ENCODE measurements at regions not wholly inside any gene's neighbourhood (a gene's known extent, or its start where the extent isn't known, plus 50 kb on each side); places are given as distances from the start of the nearest gene placed in this dataset.

GRCh38 chr10:52956861-52957260 lies 184.3 kb upstream of the MBL2 start:
- no peak overlapping the region for H3K4me3 ChIP-seq
- H3K27ac ChIP-seq: no peak overlapping the region
- no peaks in the 10 kb centered on the region for H3K36me3 ChIP-seq (replicated peaks in 1 of 2; ENCODE audit: insufficient read depth in 1 of 2, low read depth in 2 of 2)
- H3K9me3 ChIP-seq: no peaks in the 10 kb centered on the region
- WGBS, 2 donors: 89 to 99% methylated on average over 5 of the region's 5 CpGs
- no peaks in the 10 kb centered on the region for H3K4me1 ChIP-seq
- no peak for TF ChIP-seq POLR2A (IDR thresholded peaks at IDR 0.05)
- no peak for TF ChIP-seq CTCF (IDR thresholded peaks at IDR 0.05)
- intact Hi-C loops (cut with DNase I): no loop called here
- DNase-seq: no peak
- ATAC-seq: no peak
- H3K27me3 ChIP-seq: no peaks in the 10 kb centered on the region

GRCh38 chr10:52956461-52956860 lies 183.9 kb upstream of the MBL2 start:
- no peak overlapping the region for H3K27ac ChIP-seq

GRCh38 chr10:52955337-52955736 lies 182.8 kb upstream of the MBL2 start:
- no peak for ATAC-seq
- Histone ChIP-seq H3K4me3 (no peak overlapping the region), H3K27me3 (no peaks in the 10 kb centered on the region), H3K27ac (no peak overlapping the region), H3K4me1 (no peaks in the 10 kb centered on the region), H3K36me3 (replicated peaks in 1 of 2; ENCODE audit: insufficient read depth in 1 of 2, low read depth in 2 of 2) (no peaks in the 10 kb centered on the region), H3K9me3 (no peaks in the 10 kb centered on the region)
- intact Hi-C loops (cut with DNase I): no loop called here
- TF ChIP-seq POLR2A (IDR thresholded peaks at IDR 0.05): no peak
- TF ChIP-seq CTCF (IDR thresholded peaks at IDR 0.05): no peak
- WGBS, 2 donors: 96 to 97% methylated on average over 11 to 21 of the region's 21 CpGs
- no peak for DNase-seq

More at GRCh38 chr10:52956461-52956860, 183.9 kb upstream of the MBL2 start:
- WGBS, 2 donors: 42 to 52% methylated on average over 3 of the region's 3 CpGs
- intact Hi-C loops (cut with DNase I): no loop called here
- Histone ChIP-seq H3K4me3 (no peak overlapping the region), H3K4me1 (no peaks in the 10 kb centered on the region), H3K36me3 (replicated peaks in 1 of 2; ENCODE audit: insufficient read depth in 1 of 2, low read depth in 2 of 2) (no peaks in the 10 kb centered on the region), H3K27me3 (no peaks in the 10 kb centered on the region), H3K9me3 (no peaks in the 10 kb centered on the region)
- no peak for ATAC-seq
- no peak for DNase-seq
- no peak for TF ChIP-seq CTCF (IDR thresholded peaks at IDR 0.05)
- no peak for TF ChIP-seq POLR2A (IDR thresholded peaks at IDR 0.05)

GRCh38 chr10:52954407-52954806 lies 181.8 kb upstream of the MBL2 start:
- DNase-seq: no peak
- 81 to 84% methylated on average over 5 of the region's 5 CpGs for WGBS, 2 donors
- Histone ChIP-seq H3K4me1 (no peaks in the 10 kb centered on the region), H3K9me3 (no peaks in the 10 kb centered on the region), H3K36me3 (replicated peaks in 1 of 2; ENCODE audit: insufficient read depth in 1 of 2, low read depth in 2 of 2) (no peaks in the 10 kb centered on the region), H3K4me3 (no peak overlapping the region), H3K27me3 (no peaks in the 10 kb centered on the region), H3K27ac (no peak overlapping the region)
- no peak for ATAC-seq
- TF ChIP-seq POLR2A (IDR thresholded peaks at IDR 0.05): no peak
- no peak for TF ChIP-seq CTCF (IDR thresholded peaks at IDR 0.05)
- intact Hi-C loops (cut with DNase I): no loop called here

GRCh38 chr10:52952391-52953055 lies 179.9 kb upstream of the MBL2 start:
- TF ChIP-seq POLR2A (IDR thresholded peaks at IDR 0.05) (no peak), CTCF (IDR thresholded peaks at IDR 0.05) (no peak)
- intact Hi-C loops (cut with DNase I): no loop called here
- H3K4me1 ChIP-seq: no peaks in the 10 kb centered on the region
- no peak overlapping the region for H3K27ac ChIP-seq
- no peak overlapping the region for H3K4me3 ChIP-seq
- ATAC-seq: no peak
- no peak for DNase-seq
- no peaks in the 10 kb centered on the region for H3K27me3 ChIP-seq
- H3K9me3 ChIP-seq: no peaks in the 10 kb centered on the region
- WGBS, 2 donors: 77 to 81% methylated on average over 9 of the region's 9 CpGs
- H3K36me3 ChIP-seq (replicated peaks in 1 of 2; ENCODE audit: insufficient read depth in 1 of 2, low read depth in 2 of 2): no peaks in the 10 kb centered on the region
